ENCODE measurements at regions not wholly inside any gene's neighbourhood (a gene's known extent, or its start where the extent isn't known, plus 50 kb on each side); places are given as distances from the start of the nearest gene placed in this dataset.

GRCh38 chr13:85031771-85032170, 767.4 kb downstream of the SLITRK6 start:
- no peak for DNase-seq

DNA sequence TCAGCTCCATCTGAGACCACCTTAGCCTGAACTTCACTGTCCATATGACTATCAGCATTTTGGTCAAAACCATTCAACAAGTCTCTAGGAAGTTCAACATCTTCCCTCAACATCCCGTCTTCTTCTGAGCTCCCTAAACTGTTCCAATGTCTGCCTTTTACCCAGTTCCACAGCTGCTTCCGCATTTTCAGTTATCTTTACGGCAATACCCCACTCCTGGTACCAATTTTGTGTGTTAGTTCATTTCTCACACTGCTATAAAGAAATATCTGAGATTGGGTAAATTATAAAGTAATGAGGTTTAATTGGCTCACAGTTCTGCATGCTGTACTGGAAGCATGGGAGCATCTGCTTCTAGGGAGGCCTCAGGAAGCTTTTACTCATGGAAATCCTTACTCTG, 771.2 kb downstream of the SLITRK6 start:
- no peak for DNase-seq

GRCh38 chr13:85019121-85019520, 780.1 kb downstream of the SLITRK6 start:
- DNase-seq, result no peak

DNA sequence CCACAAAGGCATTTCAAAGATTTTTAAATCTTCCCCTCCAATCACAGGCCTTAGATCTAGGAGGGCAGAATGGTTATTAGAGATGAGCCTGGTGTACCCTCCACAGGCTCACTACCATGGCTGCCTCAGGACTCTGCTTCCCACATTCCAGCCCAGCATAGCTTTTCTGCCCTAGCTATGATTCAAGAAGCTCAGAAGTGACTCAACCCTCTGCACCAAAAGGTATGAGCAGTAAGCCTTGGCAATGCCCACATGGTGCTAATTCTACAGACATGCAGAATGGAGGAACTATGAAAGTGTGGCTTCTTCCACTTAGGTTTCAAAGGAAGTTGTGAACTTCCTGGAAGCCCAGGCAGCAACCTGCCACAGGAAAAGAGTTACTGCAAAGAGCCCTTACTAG, 786.2 kb downstream of the SLITRK6 start:
- no peak for DNase-seq

GRCh38 chr13:85009447-85009846, 789.8 kb downstream of the SLITRK6 start:
- no peak for DNase-seq

GRCh38 chr13:84999252-84999651, 800.0 kb downstream of the SLITRK6 start:
- no peak for DNase-seq

GRCh38 chr13:84998681-84999080, 800.5 kb downstream of the SLITRK6 start:
- no peak for DNase-seq

DNA sequence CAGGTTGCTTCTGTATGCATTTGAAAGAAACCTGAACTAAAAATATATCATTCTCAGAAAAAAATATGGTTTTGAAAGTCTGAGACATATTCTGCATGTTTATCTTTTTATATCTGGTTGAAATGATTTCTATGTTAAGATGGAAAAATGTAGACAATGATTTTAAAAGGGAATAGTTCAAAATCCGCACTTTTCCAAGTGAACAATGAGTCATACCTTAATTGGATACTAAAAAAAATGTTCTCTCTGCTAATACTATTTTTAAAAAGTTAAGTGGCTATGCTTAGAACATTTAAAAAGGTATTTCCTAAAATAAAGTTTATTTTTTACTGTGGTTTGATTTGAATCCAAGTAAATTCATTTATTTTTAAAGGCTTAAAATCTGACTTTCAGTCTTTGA, 801.4 kb downstream of the SLITRK6 start:
- no peak for DNase-seq

DNA sequence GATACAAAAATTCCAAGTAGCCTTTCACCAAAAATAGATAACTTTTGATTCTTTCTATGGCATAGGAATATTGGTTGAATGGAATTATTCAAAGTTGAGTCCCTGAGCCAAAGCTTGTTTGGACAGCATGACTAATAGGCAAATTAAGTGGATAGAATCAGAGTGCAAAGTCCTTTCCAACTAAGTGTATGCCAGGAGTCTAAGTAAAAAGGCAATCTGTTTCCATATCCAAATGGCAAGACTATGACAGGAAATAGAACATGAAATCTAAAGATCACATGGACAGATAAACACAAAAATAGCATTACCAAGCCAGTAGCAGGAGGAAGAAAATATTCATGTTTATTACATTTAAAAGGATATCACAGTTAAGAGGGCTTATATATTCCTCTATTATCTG, 804.6 kb downstream of the SLITRK6 start:
- DNase-seq, result peak; percentile 68

DNA sequence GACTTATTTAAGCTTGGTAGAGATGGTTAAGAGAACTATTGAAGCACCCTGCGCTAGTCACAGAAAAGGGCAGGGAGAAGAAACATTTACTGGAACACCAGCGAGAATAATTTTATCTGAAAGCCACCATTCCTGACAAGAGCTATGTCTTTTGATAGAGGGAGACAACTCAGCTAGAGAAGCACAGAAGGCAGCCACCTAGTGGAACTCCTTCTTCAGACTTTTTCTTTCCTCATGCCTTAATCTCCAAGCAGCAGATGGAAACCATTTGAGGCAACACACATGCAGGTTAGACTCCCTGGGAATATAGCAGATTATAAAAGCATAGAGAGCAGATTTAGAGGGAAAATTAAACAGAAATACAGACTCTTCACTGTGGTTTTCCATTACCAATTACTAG, 813.4 kb downstream of the SLITRK6 start:
- no peak for DNase-seq

DNA sequence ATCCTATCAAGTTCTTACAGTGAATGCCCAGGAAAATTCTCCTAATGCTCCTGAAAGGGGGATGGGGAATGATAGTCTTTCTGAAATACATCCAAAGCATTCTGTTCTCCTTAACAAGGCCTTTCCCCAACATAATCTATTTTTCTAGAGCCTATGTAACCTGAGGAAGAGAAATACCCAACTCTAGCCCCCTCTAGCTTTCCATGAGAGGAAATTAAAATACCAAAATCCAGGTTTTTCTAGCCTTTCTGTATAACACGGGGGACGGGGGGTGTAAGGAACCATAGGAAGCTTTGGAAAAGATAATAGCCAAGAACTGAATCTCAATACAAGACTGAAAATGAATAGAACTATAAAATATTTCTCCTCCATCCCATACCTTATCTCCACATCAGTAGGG, 815.9 kb downstream of the SLITRK6 start:
- DNase-seq, result no peak

DNA sequence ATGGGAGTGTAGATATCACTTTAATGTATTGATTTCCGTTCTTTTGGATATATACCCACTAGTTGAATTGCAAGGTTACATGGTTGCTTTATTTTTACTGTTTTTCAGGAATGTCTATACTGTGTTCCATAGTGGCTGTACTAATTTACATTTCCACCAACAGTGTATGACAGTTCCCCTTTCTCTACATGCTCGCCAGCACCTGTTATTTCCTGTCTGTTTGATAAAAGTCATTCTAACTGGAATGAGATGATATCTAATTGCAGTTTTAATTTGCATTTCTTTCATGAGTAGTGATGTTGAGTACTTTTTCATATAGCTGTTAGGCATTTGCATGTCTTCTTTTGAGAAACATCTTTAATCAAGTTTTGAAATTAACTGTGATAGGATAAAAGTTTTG, 818.6 kb downstream of the SLITRK6 start:
- DNase-seq, result no peak

- DNase-seq, result no peak
These were observed 820.4 kb downstream of the SLITRK6 start for GRCh38 chr13:84978851-84979250.

GRCh38 chr13:84973661-84974060, 825.6 kb downstream of the SLITRK6 start:
- DNase-seq, result no peak

DNA sequence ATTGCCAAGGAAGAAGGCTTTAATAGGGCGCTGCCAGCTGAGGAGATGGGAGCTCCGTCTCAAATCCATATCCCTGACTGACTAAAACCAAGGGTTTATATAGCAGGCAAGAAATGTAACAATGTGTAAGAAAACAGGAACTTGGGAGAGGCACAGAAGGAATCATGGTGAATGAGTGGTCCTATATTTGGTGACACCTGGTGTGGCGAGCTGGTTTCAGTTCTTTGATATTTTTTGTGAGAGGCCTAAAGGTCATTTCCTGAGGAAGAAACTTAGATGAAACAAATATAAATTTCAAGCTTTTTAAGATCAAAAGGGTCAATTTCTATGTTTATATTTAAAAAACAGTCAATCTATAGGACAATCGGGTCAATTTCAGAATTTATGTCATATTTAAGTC, 826.3 kb downstream of the SLITRK6 start:
- DNase-seq, result no peak

- no peak for DNase-seq
These were observed 836.4 kb downstream of the SLITRK6 start for GRCh38 chr13:84962849-84963248.

DNA sequence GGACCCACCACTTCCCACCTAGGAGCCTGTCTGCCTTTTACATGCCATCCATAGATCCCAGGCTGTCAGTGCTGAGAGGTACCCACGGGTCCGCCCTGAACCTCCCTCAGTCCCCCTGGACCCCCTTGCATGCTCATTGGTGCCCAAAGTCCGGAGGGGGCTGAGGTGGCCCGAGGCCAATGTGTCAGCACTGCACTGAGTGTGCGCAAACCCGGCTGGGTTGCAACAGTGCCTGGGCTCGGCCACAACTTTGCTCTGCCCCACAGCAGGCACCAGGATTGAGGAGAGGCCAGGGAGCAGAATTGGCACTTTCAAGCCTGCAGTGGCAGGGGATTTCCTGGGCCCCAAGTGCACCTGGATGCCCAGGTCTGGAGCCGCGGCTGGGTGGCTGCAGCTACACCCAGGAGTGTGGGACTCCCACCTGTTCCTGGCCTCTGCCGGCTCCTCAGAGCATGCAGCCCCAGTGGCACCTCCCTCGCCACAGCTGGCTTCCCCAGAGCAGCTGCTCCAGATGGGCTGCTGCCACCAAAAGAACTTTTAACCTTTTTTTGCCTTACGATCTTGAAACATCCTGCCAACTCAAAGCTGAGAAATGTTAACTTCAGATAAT, 837.0 kb downstream of the SLITRK6 start:
- no peak for DNase-seq

DNA sequence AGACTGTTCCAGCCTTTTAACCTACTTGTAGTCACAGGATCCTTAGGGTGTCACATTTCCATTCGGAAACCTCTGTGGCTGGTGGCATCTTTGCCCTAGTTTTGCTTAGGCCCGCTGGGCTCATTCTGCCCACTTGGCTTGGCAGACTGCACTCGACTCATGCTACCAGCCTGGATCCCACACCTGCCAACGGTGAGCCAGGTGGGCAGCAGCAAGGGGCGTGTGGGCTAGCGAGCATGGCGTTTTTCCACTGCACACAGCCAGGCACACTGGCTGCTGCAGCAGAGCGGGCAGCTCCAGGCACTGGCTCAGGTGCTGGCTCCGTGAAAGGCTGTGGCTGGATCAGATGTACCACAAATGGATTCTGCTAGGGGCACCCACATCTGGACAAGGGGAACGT, 838.2 kb downstream of the SLITRK6 start:
- DNase-seq, result no peak

DNA sequence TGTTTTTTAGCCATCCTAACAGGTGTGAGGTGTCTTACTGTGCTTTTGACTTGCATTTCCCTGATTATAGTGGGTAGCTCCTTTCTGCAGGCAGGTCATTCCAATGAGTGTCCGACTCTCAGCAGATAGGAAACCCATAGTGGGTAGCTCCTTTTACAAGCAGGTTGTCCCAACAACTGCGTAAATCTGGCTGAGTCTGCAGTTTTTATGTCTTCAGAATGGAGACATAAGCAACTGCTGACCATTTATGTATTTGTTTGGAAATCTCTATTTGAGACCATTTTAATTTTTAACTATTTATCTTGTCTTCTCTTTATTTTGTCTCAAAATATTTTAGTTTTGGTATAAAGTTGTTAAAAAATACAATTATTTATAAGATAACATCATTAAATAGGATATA, 839.4 kb downstream of the SLITRK6 start:
- no peak for DNase-seq

DNA sequence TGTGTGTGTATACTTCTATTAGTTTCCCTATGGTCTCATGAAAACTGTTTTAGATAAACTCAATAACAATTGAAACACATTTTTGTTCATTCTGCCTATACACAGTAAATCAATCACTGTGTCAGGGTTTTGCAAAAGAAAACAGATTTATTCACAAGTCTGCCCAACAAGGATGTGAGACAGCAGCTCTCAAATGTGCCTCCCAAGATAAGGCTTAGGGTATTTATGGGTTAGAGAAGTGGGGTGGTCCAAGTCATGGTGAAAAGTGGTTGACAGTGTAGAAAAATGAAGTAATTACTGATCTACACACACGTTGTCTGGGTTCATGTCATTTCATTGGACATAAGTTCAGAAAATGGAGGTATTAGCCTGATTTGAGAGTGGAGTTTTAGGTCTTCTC, 844.6 kb downstream of the SLITRK6 start:
- DNase-seq, result no peak

DNA sequence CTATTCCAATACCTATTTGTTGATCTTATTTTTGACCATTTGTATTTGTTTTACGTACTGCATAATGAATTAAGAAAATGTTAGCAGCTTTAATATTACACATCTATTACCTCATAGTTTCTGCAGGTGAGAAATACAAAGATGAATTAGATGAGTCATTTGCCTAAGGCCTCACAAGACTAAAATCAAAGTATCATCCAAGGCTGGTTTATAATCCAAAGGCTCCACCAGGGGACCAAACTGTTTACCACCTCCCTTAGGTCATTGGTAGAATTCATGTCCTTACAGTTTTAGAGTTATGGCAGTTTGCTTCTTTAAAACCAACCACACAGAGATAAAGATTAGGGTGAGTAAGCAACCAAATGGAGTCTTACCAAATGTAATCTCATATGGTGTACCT, 848.1 kb downstream of the SLITRK6 start:
- no peak for DNase-seq

DNA sequence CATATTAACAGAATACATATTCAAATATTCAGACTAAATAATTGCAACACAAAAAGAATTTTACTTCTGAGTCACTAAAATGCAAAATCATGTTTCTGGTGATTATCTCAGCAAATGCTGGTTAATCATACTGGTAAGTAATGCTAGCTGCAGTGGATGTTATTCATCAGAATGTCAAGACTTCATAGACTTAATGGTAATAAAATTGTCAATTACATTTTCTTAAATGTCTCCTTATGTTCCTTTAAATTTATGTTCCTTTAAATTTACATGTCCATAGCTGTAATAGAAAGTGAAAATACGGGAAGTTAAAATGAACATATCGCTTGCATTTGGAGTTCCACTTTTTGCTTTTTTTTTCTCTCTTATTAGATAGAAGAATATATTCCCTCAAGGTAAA, 853.0 kb downstream of the SLITRK6 start:
- DNase-seq, result no peak

GRCh38 chr13:84940798-84941197, 858.4 kb downstream of the SLITRK6 start:
- DNase-seq, result no peak

DNA sequence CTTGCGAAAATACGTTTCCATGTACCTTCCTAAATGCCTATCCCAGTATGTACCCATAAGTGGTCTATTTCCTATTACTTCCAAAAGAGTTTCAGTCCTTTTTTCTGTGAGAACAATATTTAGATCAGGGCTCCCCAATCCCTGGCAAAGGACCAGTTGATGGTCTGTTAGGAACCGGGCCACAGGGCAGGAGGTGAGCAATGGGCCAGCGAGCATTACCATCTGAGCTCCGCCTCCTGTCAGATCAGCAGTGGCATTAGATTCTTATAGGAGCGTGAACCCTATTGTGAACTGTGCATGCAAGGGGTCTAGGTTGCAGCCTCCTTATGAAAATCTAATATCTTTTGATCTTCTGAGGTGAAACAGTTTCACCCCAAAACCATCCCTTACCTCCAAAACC, 859.1 kb downstream of the SLITRK6 start:
- no peak for DNase-seq

DNA sequence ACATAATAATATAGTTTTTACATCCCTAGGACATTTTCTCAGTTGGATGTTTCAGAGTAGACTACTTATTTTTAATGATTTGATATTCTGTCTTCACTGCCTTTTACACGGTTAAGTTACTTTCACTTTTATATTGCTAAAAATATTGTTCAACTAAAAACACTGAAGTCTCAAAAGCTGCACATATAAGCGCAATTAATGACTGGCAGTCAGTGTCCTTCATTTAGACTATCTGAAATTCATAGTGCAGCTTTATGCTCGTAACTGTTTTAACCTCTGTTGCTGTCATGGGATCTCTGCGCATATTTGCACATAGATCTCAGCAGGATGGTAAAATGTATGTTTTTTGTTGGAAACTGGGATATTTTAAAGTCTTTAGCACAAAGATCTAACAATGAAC, 864.3 kb downstream of the SLITRK6 start:
- no peak for DNase-seq

DNA sequence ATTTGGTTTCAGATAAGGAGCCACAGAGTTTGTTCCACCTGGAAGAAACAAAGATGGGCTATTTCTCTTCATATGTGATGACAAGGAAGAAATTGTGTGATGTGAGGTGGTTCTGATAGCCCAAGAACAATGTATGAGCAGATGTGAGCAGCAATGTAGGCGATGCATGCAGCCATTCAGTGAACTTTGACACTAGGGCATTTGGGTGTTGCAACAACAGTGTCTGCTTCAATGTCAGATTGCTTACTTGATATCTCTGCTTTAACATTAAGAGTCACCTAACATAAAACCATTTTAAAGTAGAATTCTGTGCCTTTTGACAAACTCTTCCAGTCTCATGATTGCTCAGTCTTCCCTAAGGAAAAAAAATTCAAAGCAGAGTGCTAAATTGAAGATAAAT, 865.4 kb downstream of the SLITRK6 start:
- no peak for DNase-seq

Measured in NCI-H1048 (cell line).